HCT116 (cell line): ENCODE measurements at regions not wholly inside any gene's neighbourhood (a gene's known extent, or its start where the extent isn't known, plus 50 kb on each side); places are given as distances from the start of the nearest gene placed in this dataset.

Source experiments
- CBX3 ChIP-seq: IDR thresholded peaks from 2 replicates; pipeline ENCODE4 v1.6.1; 2012; ENCODE audit warnings: low read depth
- CTCF ChIP-seq, 3 experiments: fragments of 200-600 bp in 1 of 3; sonication (generic) in 1 of 3; IDR thresholded peaks in 2 of 3; conservative IDR thresholded peaks in 1 of 3; 2 replicates each; pipeline ENCODE4 v1.5.1; 2012 to 2017; ENCODE audit warnings: low read depth in 2 of 3, low read length in 2 of 3, antibody characterized with exemption in 1 of 3, borderline replicate concordance in 1 of 3, control low read depth in 1 of 3, mild to moderate bottlenecking in 1 of 3, mixed read lengths in 1 of 3, mixed run types in 1 of 3, moderate library complexity in 1 of 3; ENCODE audit not compliant: insufficient read depth in 1 of 3
- POLR2A ChIP-seq: IDR thresholded peaks from 2 replicates; pipeline ENCODE4 v1.7.0; 2011; ENCODE audit warnings: borderline replicate concordance; ENCODE audit not compliant: insufficient read depth, insufficient read length; ENCODE audit errors: extremely low read depth
- POLR2AphosphoS5 ChIP-seq: IDR thresholded peaks from 2 replicates; pipeline ENCODE4 v1.6.1; 2011; ENCODE audit warnings: mild to moderate bottlenecking, low read depth, low read length, moderate library complexity
- RAD21 ChIP-seq: IDR thresholded peaks from 2 replicates; pipeline ENCODE4 v1.6.1; 2012; ENCODE audit warnings: low read depth, mild to moderate bottlenecking
- SIN3A ChIP-seq: IDR thresholded peaks from 2 replicates; pipeline ENCODE4 v1.6.1; 2012; ENCODE audit warnings: low read depth
- SP1 ChIP-seq: IDR thresholded peaks from 2 replicates; pipeline ENCODE4 v1.6.1; 2012; ENCODE audit warnings: low read depth
- SRF ChIP-seq: IDR thresholded peaks from 2 replicates; pipeline ENCODE4 v1.6.1; 2012; ENCODE audit warnings: low read depth
- ZBTB33 ChIP-seq: IDR thresholded peaks from 2 replicates; pipeline ENCODE4 v1.6.1; 2011; ENCODE audit warnings: mild to moderate bottlenecking, low read length, moderate library complexity; ENCODE audit not compliant: insufficient replicate concordance; ENCODE audit errors: extremely low read depth
- ZNF274 ChIP-seq: fragments of 200-500 bp; sonication (Bioruptor generic); IDR thresholded peaks from 2 replicates; pipeline ENCODE4 v1.6.1; 2014; ENCODE audit warnings: mild to moderate bottlenecking, low read depth, low read length, inconsistent platforms

GRCh38 chr1:72946903-72947499 lies 664.7 kb upstream of the NEGR1 start:
- TF ChIP-seq ZNF274 (no peak), POLR2A (no peak), CTCF (IDR thresholded peaks at IDR 0.05 in 2 of 3, conservative IDR thresholded peaks at IDR 0.05 in 1 of 3; ENCODE audit: borderline replicate concordance in 1 of 3, insufficient read depth in 1 of 3, low read depth in 2 of 3, low read length in 2 of 3) (no peak), RAD21 (no peak), SRF (no peak), ZBTB33 (no peak), POLR2AphosphoS5 (no peak), SP1 (no peak), CBX3 (no peak), SIN3A (no peak)
